GM23338 (cell line): ENCODE measurements at regions not wholly inside any gene's neighbourhood (a gene's known extent, or its start where the extent isn't known, plus 50 kb on each side); places are given as distances from the start of the nearest gene placed in this dataset.

Experiments used
- ATAC-seq: fragments of 200-7000 bp; cut with Tn5 transposase; 3 replicates; pipeline ENCODE4 v1.9.1; 2020
- DNase-seq: peaks from one replicate; pipeline ENCODE4 v3.0.0-alpha.2; 2015; ENCODE audit warnings: low spot score
- H2AFZ ChIP-seq: fragments of 200-600 bp; sonication (generic); 2 replicates; pipeline ENCODE4 v1.8.0; 2016; ENCODE audit warnings: antibody characterized with exemption, mild to moderate bottlenecking, moderate library complexity
- H3F3A ChIP-seq: fragments of 200-600 bp; sonication (generic); replicated peaks from 2 replicates; pipeline ENCODE4 v1.8.0; 2017; ENCODE audit warnings: antibody characterized with exemption, mixed run types, low read depth
- H3K27ac ChIP-seq: fragments of 200-600 bp; sonication (generic); 2 replicates; pipeline ENCODE4 v1.6.1; 2016; ENCODE audit warnings: low read depth
- H3K27me3 ChIP-seq: fragments of 200-600 bp; sonication (generic); 2 replicates; pipeline ENCODE4 v1.8.0; 2016; ENCODE audit warnings: mild to moderate bottlenecking, mixed run types, moderate library complexity; ENCODE audit not compliant: insufficient read depth
- H3K36me3 ChIP-seq: fragments of 200-600 bp; sonication (generic); 2 replicates; pipeline ENCODE4 v1.8.0; 2016; ENCODE audit warnings: mild to moderate bottlenecking; ENCODE audit not compliant: insufficient read depth
- H3K4me1 ChIP-seq: fragments of 200-600 bp; sonication (generic); 2 replicates; pipeline ENCODE4 v1.8.0; 2016; ENCODE audit warnings: mild to moderate bottlenecking, moderate library complexity; ENCODE audit not compliant: insufficient read depth
- H3K4me2 ChIP-seq: fragments of 200-600 bp; sonication (generic); 2 replicates; pipeline ENCODE4 v1.7.1; 2017; ENCODE audit warnings: mixed run types
- H3K4me3 ChIP-seq: fragments of 200-600 bp; sonication (generic); 2 replicates; pipeline ENCODE4 v1.6.1; 2016; ENCODE audit warnings: mixed run types
- H3K79me2 ChIP-seq: fragments of 200-600 bp; sonication (generic); replicated peaks from 2 replicates; pipeline ENCODE4 v1.8.0; 2017; ENCODE audit warnings: mild to moderate bottlenecking; ENCODE audit not compliant: insufficient read depth
- H3K9me2 ChIP-seq: fragments of 200-600 bp; sonication (generic); 2 replicates; pipeline ENCODE4 v1.8.0; 2017; ENCODE audit not compliant: insufficient read depth
- H4K20me1 ChIP-seq: fragments of 200-600 bp; sonication (generic); replicated peaks from 2 replicates; pipeline ENCODE4 v1.8.0; 2017; ENCODE audit warnings: mild to moderate bottlenecking; ENCODE audit not compliant: insufficient read depth
- H3K27ac Mint-ChIP-seq: 2 replicates; pipeline ENCODE4 v1.8.0; 2020; ENCODE audit warnings: inconsistent platforms, mild to moderate bottlenecking, moderate library complexity, mixed read lengths
- H3K27me3 Mint-ChIP-seq: 3 replicates; pipeline ENCODE4 v1.8.0; 2022; ENCODE audit warnings: low read depth, mild to moderate bottlenecking, moderate library complexity, mixed read lengths, inconsistent platforms; ENCODE audit not compliant: insufficient read depth, poor library complexity
- H3K36me3 Mint-ChIP-seq: 3 replicates; pipeline ENCODE4 v1.8.0; 2021; ENCODE audit warnings: low read depth, mild to moderate bottlenecking, inconsistent platforms, moderate library complexity, mixed read lengths
- H3K4me1 Mint-ChIP-seq: 3 replicates; pipeline ENCODE4 v1.8.0; 2020; ENCODE audit warnings: mild to moderate bottlenecking, inconsistent platforms, mixed read lengths
- H3K4me3 Mint-ChIP-seq: 3 replicates; pipeline ENCODE4 v1.8.0; 2021; ENCODE audit warnings: moderate library complexity, mild to moderate bottlenecking, inconsistent platforms, mixed read lengths
- H3K9me3 Mint-ChIP-seq: 3 replicates; pipeline ENCODE4 v1.8.0; 2020; ENCODE audit warnings: moderate library complexity, mild to moderate bottlenecking, inconsistent platforms, mixed read lengths
- CREB1 ChIP-seq: fragments of 250-450 bp; sonication (Bioruptor Pico); IDR thresholded peaks from 2 replicates; pipeline ENCODE4 v1.5.0; 2020; ENCODE audit warnings: low read depth, mild to moderate bottlenecking, moderate library complexity
- EZH2 ChIP-seq: fragments of 200-600 bp; sonication (generic); IDR thresholded peaks from one replicate; pipeline ENCODE4 v1.8.0; 2017; ENCODE audit warnings: antibody characterized with exemption, mild to moderate bottlenecking, low read depth; ENCODE audit not compliant: unreplicated experiment
- EZH2phosphoT487 ChIP-seq: fragments of 200-600 bp; sonication (generic); IDR thresholded peaks from one replicate; pipeline ENCODE4 v1.8.1; 2018; ENCODE audit warnings: antibody characterized with exemption; ENCODE audit not compliant: unreplicated experiment
- JUNB ChIP-seq: IDR thresholded peaks from one replicate; pipeline ENCODE4 v1.6.1; 2016; ENCODE audit warnings: antibody characterized with exemption; ENCODE audit not compliant: unreplicated experiment
- POLR2AphosphoS5 ChIP-seq: IDR thresholded peaks from 2 replicates; pipeline ENCODE4 v1.6.1; 2016; ENCODE audit warnings: antibody characterized with exemption, low read depth
- STAT1 ChIP-seq: IDR thresholded peaks from one replicate; pipeline ENCODE4 v1.6.1; 2016; ENCODE audit warnings: antibody characterized with exemption; ENCODE audit not compliant: unreplicated experiment
- ZNF114 ChIP-seq: fragments of 250-450 bp; sonication (Bioruptor Pico); IDR thresholded peaks from 2 replicates; pipeline ENCODE4 v1.5.0; 2020; ENCODE audit warnings: mild to moderate bottlenecking, moderate library complexity
- ZNF331 ChIP-seq: fragments of 250-450 bp; sonication (Bioruptor Pico); IDR thresholded peaks from 2 replicates; pipeline ENCODE4 v1.5.0; 2020; ENCODE audit warnings: low read depth, mild to moderate bottlenecking, moderate library complexity
- TF ChIP-seq, protein P1 (sequence below), 2 experiments: fragments of 200-600 bp in 1 of 2; sonication (generic) in 1 of 2; conservative IDR thresholded peaks; 2 replicates each; pipeline versions ENCODE4 v1.5.1 to v1.6.1; 2016 to 2017; ENCODE audit warnings: antibody characterized with exemption in 2 of 2, low read depth in 2 of 2, mild to moderate bottlenecking in 2 of 2, moderate library complexity in 1 of 2
- TF ChIP-seq, protein P2 (sequence below): fragments of 250-450 bp; sonication (Bioruptor Pico); IDR thresholded peaks from 2 replicates; pipeline ENCODE4 v1.5.0; 2020; ENCODE audit warnings: mild to moderate bottlenecking, moderate library complexity
- TF ChIP-seq, protein P3 (sequence below): IDR thresholded peaks from 2 replicates; pipeline ENCODE4 v1.6.1; 2016; ENCODE audit warnings: antibody characterized with exemption

DNA sequence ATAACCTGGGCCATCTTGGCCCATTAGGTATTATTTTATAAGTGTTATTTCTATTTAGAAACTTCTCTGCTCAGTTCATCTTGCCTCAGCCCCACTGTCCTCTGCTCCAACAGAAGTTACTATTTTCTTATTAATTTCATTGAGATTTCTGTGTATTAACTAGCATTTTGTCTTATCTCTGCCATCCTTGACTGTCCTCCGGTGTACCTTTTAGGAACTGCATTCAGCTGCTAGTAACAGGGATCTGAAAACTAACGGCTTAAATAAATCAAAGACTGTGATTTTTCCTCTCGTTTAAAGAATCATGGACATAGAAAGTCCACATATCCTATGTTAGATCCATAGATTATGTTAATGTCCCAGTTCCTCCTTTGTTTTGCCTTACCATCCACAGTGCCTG, 382.5 kb downstream of the MATN1 start:
- Histone ChIP-seq H3K9me2 (peaks cover 16% of the 10 kb centered on the region; the same call in 1 of the 2 replicates), H3K4me3 (no peak overlapping the region), H3K79me2 (no peaks in the 10 kb centered on the region), H3K36me3 (no peaks in the 10 kb centered on the region), H3K27me3 (no peaks in the 10 kb centered on the region), H3F3A (no peaks in the 10 kb centered on the region), H3K27ac (no peak overlapping the region), H4K20me1 (no peaks in the 10 kb centered on the region), H3K4me1 (peaks cover 12% of the 10 kb centered on the region), H2AFZ (no peak overlapping the region), H3K4me2 (no peak overlapping the region)
- ATAC-seq (no peak), DNase-seq (no peak)
- TF ChIP-seq ZNF331 (CRISPR knock-in tag) = no peak
- TF ChIP-seq, protein P1, sequence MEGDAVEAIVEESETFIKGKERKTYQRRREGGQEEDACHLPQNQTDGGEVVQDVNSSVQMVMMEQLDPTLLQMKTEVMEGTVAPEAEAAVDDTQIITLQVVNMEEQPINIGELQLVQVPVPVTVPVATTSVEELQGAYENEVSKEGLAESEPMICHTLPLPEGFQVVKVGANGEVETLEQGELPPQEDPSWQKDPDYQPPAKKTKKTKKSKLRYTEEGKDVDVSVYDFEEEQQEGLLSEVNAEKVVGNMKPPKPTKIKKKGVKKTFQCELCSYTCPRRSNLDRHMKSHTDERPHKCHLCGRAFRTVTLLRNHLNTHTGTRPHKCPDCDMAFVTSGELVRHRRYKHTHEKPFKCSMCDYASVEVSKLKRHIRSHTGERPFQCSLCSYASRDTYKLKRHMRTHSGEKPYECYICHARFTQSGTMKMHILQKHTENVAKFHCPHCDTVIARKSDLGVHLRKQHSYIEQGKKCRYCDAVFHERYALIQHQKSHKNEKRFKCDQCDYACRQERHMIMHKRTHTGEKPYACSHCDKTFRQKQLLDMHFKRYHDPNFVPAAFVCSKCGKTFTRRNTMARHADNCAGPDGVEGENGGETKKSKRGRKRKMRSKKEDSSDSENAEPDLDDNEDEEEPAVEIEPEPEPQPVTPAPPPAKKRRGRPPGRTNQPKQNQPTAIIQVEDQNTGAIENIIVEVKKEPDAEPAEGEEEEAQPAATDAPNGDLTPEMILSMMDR (conservative IDR thresholded peaks at IDR 0.05; ENCODE audit: low read depth in 2 of 2) = peak; percentile 33 to 54
- Mint-ChIP-seq H3K4me3 (no peak overlapping the region), H3K36me3 (no peaks in the 10 kb centered on the region), H3K9me3 (peaks cover 3% of the 10 kb centered on the region; the same call in 2 of the 3 replicates), H3K27me3 (peaks cover 3% of the 10 kb centered on the region), H3K4me1 (peaks cover 2% of the 10 kb centered on the region; the same call in 2 of the 3 replicates), H3K27ac (no peak overlapping the region)

DNA sequence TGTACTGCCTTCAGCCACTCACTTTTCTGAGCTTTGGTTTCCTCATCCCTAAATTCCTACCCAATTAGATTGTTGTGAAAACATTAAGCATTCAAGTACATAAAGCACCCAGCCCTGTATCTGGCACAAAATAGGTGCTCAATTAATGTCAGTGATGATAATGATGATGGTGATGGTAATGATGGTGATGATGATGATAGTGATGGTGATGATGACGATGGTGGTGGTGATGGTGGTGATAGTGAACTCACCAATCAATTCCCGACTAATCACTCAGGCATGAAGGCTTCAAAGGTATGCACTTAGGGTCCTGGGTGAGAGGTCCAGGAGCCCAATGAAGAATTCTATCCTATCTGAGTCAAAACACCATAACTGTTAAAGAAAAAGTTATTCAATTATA, 383.5 kb downstream of the MATN1 start:
- DNase-seq (no peak), ATAC-seq (no peak)
- peaks cover 2% of the 10 kb centered on the region; the same call in 2 of the 3 replicates for H3K4me1 Mint-ChIP-seq
- H3K9me3 Mint-ChIP-seq = peaks cover 3% of the 10 kb centered on the region; the same call in 2 of the 3 replicates
- Histone ChIP-seq H3K4me2 (no peak overlapping the region), H2AFZ (no peak overlapping the region), H3F3A (no peaks in the 10 kb centered on the region), H3K4me1 (peaks cover 12% of the 10 kb centered on the region), H4K20me1 (no peaks in the 10 kb centered on the region), H3K27ac (no peak overlapping the region), H3K27me3 (no peaks in the 10 kb centered on the region), H3K4me3 (no peak overlapping the region), H3K79me2 (no peaks in the 10 kb centered on the region), H3K36me3 (no peaks in the 10 kb centered on the region), H3K9me2 (peaks cover 16% of the 10 kb centered on the region; the same call in 1 of the 2 replicates)
- H3K27ac Mint-ChIP-seq = no peak overlapping the region
- H3K27me3 Mint-ChIP-seq = peaks cover 3% of the 10 kb centered on the region
- H3K4me3 Mint-ChIP-seq = no peak overlapping the region
- no peaks in the 10 kb centered on the region for H3K36me3 Mint-ChIP-seq
- no peak for TF ChIP-seq EZH2phosphoT487
- TF ChIP-seq ZNF331 (CRISPR knock-in tag) = no peak
- TF ChIP-seq, protein P2, sequence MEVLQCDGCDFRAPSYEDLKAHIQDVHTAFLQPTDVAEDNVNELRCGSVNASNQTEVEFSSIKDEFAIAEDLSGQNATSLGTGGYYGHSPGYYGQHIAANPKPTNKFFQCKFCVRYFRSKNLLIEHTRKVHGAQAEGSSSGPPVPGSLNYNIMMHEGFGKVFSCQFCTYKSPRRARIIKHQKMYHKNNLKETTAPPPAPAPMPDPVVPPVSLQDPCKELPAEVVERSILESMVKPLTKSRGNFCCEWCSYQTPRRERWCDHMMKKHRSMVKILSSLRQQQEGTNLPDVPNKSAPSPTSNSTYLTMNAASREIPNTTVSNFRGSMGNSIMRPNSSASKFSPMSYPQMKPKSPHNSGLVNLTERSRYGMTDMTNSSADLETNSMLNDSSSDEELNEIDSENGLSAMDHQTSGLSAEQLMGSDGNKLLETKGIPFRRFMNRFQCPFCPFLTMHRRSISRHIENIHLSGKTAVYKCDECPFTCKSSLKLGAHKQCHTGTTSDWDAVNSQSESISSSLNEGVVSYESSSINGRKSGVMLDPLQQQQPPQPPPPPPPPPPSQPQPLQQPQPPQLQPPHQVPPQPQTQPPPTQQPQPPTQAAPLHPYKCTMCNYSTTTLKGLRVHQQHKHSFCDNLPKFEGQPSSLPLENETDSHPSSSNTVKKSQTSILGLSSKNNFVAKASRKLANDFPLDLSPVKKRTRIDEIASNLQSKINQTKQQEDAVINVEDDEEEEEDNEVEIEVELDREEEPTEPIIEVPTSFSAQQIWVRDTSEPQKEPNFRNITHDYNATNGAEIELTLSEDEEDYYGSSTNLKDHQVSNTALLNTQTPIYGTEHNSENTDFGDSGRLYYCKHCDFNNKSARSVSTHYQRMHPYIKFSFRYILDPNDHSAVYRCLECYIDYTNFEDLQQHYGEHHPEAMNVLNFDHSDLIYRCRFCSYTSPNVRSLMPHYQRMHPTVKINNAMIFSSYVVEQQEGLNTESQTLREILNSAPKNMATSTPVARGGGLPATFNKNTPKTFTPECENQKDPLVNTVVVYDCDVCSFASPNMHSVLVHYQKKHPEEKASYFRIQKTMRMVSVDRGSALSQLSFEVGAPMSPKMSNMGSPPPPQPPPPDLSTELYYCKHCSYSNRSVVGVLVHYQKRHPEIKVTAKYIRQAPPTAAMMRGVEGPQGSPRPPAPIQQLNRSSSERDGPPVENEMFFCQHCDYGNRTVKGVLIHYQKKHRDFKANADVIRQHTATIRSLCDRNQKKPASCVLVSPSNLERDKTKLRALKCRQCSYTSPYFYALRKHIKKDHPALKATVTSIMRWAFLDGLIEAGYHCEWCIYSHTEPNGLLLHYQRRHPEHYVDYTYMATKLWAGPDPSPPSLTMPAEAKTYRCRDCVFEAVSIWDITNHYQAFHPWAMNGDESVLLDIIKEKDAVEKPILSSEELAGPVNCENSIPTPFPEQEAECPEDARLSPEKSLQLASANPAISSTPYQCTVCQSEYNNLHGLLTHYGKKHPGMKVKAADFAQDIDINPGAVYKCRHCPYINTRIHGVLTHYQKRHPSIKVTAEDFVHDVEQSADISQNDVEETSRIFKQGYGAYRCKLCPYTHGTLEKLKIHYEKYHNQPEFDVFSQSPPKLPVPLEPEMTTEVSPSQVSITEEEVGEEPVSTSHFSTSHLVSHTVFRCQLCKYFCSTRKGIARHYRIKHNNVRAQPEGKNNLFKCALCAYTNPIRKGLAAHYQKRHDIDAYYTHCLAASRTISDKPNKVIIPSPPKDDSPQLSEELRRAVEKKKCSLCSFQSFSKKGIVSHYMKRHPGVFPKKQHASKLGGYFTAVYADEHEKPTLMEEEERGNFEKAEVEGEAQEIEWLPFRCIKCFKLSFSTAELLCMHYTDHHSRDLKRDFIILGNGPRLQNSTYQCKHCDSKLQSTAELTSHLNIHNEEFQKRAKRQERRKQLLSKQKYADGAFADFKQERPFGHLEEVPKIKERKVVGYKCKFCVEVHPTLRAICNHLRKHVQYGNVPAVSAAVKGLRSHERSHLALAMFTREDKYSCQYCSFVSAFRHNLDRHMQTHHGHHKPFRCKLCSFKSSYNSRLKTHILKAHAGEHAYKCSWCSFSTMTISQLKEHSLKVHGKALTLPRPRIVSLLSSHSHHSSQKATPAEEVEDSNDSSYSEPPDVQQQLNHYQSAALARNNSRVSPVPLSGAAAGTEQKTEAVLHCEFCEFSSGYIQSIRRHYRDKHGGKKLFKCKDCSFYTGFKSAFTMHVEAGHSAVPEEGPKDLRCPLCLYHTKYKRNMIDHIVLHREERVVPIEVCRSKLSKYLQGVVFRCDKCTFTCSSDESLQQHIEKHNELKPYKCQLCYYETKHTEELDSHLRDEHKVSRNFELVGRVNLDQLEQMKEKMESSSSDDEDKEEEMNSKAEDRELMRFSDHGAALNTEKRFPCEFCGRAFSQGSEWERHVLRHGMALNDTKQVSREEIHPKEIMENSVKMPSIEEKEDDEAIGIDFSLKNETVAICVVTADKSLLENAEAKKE (CRISPR knock-in tag) = no peak
- no peak for TF ChIP-seq ZNF114
- TF ChIP-seq, protein P1 (conservative IDR thresholded peaks at IDR 0.05; ENCODE audit: low read depth in 2 of 2) = no peak
- TF ChIP-seq POLR2AphosphoS5 = no peak
- TF ChIP-seq JUNB = no peak
- TF ChIP-seq EZH2 = no peak
- no peak for TF ChIP-seq CREB1 (CRISPR knock-in tag)
- TF ChIP-seq STAT1 = no peak
- TF ChIP-seq, protein P3, sequence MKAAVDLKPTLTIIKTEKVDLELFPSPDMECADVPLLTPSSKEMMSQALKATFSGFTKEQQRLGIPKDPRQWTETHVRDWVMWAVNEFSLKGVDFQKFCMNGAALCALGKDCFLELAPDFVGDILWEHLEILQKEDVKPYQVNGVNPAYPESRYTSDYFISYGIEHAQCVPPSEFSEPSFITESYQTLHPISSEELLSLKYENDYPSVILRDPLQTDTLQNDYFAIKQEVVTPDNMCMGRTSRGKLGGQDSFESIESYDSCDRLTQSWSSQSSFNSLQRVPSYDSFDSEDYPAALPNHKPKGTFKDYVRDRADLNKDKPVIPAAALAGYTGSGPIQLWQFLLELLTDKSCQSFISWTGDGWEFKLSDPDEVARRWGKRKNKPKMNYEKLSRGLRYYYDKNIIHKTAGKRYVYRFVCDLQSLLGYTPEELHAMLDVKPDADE = no peak
